Keratinocyte (primary cell): ENCODE measurements at regions not wholly inside any gene's neighbourhood (a gene's known extent, or its start where the extent isn't known, plus 50 kb on each side); places are given as distances from the start of the nearest gene placed in this dataset.

Experiments used
- DNase-seq: peaks from one replicate; pipeline ENCODE4 v3.0.0-alpha.2; 2011; ENCODE audit warnings: low read depth, missing footprints, low spot score
- FAIRE-seq: peaks from 2 replicates; lab custom pipeline; 2011; peaks lifted over from hg19 to GRCh38; lab: Jason Lieb, UNC
- H2AFZ ChIP-seq: 2 replicates; pipeline ENCODE4 v1.6.0; 2012; ENCODE audit warnings: low read length, control low read depth, inconsistent platforms; ENCODE audit not compliant: control insufficient read depth
- H3K27ac ChIP-seq: 2 replicates; pipeline ENCODE4 v1.5.1; 2011; ENCODE audit warnings: low read length; ENCODE audit not compliant: control insufficient read depth, insufficient read depth
- H3K27me3 ChIP-seq: 3 replicates; pipeline ENCODE4 v1.6.0; 2011; ENCODE audit warnings: low read length; ENCODE audit not compliant: control insufficient read depth, insufficient read depth; ENCODE audit errors: extremely low read depth
- H3K36me3 ChIP-seq, 2 experiments: 2 replicates in 1 of 2; 3 replicates in 1 of 2; pipeline ENCODE4 v1.5.1; 2011; ENCODE audit warnings: low read length in 2 of 2, mild to moderate bottlenecking in 1 of 2; ENCODE audit not compliant: control insufficient read depth in 2 of 2, insufficient read depth in 2 of 2; ENCODE audit errors: extremely low read depth in 1 of 2
- H3K4me1 ChIP-seq: 3 replicates; pipeline ENCODE4 v1.5.1; 2011; ENCODE audit warnings: low read length; ENCODE audit not compliant: control insufficient read depth, insufficient read depth; ENCODE audit errors: extremely low read depth
- H3K4me2 ChIP-seq: 3 replicates; pipeline ENCODE4 v1.6.0; 2011; ENCODE audit warnings: low read depth, low read length; ENCODE audit not compliant: control insufficient read depth, insufficient read depth; ENCODE audit errors: extremely low read depth
- H3K4me3 ChIP-seq, 3 experiments: fragments of 200-600 bp in 1 of 3; sonication (generic) in 1 of 3; 2 replicates in 2 of 3; 3 replicates in 1 of 3; pipeline ENCODE4 v1.5.1; 2011 to 2016; ENCODE audit warnings: low read length in 3 of 3, mild to moderate bottlenecking in 3 of 3, control low read depth in 2 of 3, inconsistent platforms in 1 of 3, low read depth in 1 of 3, mixed read lengths in 1 of 3, mixed run types in 1 of 3, moderate library complexity in 1 of 3; ENCODE audit not compliant: control insufficient read depth in 2 of 3, insufficient read depth in 2 of 3; ENCODE audit errors: extremely low read depth in 1 of 3
- H3K79me2 ChIP-seq: 2 replicates; pipeline ENCODE4 v1.6.0; 2012; ENCODE audit warnings: low read length; ENCODE audit not compliant: control insufficient read depth, insufficient read depth
- H3K9ac ChIP-seq: 3 replicates; pipeline ENCODE4 v1.6.0; 2011; ENCODE audit warnings: low read length; ENCODE audit not compliant: control insufficient read depth, insufficient read depth; ENCODE audit errors: extremely low read depth
- H3K9me1 ChIP-seq: 3 replicates; pipeline ENCODE4 v1.6.0; 2011; ENCODE audit warnings: low read length; ENCODE audit not compliant: control insufficient read depth, insufficient read depth; ENCODE audit errors: extremely low read depth
- H3K9me3 ChIP-seq: 2 replicates; pipeline ENCODE4 v1.5.1; 2012; ENCODE audit warnings: low read depth, low read length; ENCODE audit not compliant: control insufficient read depth
- H4K20me1 ChIP-seq: 3 replicates; pipeline ENCODE4 v1.6.0; 2011; ENCODE audit warnings: low read length; ENCODE audit not compliant: control insufficient read depth, insufficient read depth; ENCODE audit errors: extremely low read depth
- EZH2 ChIP-seq: IDR thresholded peaks from one replicate; pipeline ENCODE4 v1.6.1; 2012; ENCODE audit warnings: inconsistent platforms, mild to moderate bottlenecking, low read length, moderate library complexity
- dilution Hi-C: fragments of 300-500 bp; cut with MboI; formaldehyde crosslinking; loops from one replicate; pipeline ENCODE4 v1.7.0; 2020; ENCODE audit warnings: low sequenced_read_pairs; ENCODE audit not compliant: extremely low pct_ligation_motif_present
- TF ChIP-seq, protein P1 (sequence below), 3 experiments: IDR thresholded peaks in 1 of 3; conservative IDR thresholded peaks in 1 of 3; optimal IDR thresholded peaks in 1 of 3; 2 replicates in 2 of 3; 3 replicates in 1 of 3; pipeline versions ENCODE3 to v1.5.1; 2011; ENCODE audit warnings: low read length in 3 of 3, mild to moderate bottlenecking in 3 of 3, moderate library complexity in 2 of 3, control low read depth in 1 of 3, inconsistent platforms in 1 of 3; ENCODE audit not compliant: insufficient read depth in 2 of 3; ENCODE audit errors: extremely low read depth in 1 of 3

DNA sequence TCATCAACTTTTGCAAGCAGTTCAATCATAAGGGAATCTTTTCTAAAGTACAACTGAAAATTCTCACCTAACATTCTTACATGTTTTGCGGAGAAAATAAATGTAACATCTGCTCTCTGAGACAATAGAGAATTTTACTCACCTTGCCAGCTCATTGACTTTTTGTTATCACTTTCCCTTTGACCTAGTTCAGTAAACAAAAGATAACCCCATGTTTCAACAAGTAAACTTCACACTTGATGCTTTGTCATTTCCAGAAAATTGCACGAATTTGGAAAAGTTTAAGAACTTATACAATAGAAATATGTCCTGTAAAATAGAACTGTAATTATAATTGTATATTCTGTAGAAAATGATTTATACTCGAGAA is 1110.0 kb upstream of the ACVR2A start:
- Histone ChIP-seq H3K36me3 (no peaks in the 10 kb centered on the region), H3K9me3 (no peaks in the 10 kb centered on the region), H3K4me3 (no peak overlapping the region), H2AFZ (no peak overlapping the region), H4K20me1 (no peaks in the 10 kb centered on the region), H3K27ac (no peak overlapping the region), H3K9me1 (no peaks in the 10 kb centered on the region), H3K4me2 (peak overlapping the region; percentile 62), H3K79me2 (no peaks in the 10 kb centered on the region), H3K4me1 (peaks cover 5% of the 10 kb centered on the region), H3K27me3 (no peaks in the 10 kb centered on the region), H3K9ac (no peak overlapping the region)
- no peak for DNase-seq
- no peak for FAIRE-seq
- dilution Hi-C loops = no loop called here
- TF ChIP-seq EZH2 = no peak
- TF ChIP-seq, protein P1, sequence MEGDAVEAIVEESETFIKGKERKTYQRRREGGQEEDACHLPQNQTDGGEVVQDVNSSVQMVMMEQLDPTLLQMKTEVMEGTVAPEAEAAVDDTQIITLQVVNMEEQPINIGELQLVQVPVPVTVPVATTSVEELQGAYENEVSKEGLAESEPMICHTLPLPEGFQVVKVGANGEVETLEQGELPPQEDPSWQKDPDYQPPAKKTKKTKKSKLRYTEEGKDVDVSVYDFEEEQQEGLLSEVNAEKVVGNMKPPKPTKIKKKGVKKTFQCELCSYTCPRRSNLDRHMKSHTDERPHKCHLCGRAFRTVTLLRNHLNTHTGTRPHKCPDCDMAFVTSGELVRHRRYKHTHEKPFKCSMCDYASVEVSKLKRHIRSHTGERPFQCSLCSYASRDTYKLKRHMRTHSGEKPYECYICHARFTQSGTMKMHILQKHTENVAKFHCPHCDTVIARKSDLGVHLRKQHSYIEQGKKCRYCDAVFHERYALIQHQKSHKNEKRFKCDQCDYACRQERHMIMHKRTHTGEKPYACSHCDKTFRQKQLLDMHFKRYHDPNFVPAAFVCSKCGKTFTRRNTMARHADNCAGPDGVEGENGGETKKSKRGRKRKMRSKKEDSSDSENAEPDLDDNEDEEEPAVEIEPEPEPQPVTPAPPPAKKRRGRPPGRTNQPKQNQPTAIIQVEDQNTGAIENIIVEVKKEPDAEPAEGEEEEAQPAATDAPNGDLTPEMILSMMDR (optimal IDR thresholded peaks at IDR 0.05 in 1 of 3, IDR thresholded peaks at IDR 0.05 in 1 of 3, conservative IDR thresholded peaks at IDR 0.05 in 1 of 3; ENCODE audit: extremely low read depth in 1 of 3, insufficient read depth in 2 of 3, low read length in 3 of 3) = no peak

DNA sequence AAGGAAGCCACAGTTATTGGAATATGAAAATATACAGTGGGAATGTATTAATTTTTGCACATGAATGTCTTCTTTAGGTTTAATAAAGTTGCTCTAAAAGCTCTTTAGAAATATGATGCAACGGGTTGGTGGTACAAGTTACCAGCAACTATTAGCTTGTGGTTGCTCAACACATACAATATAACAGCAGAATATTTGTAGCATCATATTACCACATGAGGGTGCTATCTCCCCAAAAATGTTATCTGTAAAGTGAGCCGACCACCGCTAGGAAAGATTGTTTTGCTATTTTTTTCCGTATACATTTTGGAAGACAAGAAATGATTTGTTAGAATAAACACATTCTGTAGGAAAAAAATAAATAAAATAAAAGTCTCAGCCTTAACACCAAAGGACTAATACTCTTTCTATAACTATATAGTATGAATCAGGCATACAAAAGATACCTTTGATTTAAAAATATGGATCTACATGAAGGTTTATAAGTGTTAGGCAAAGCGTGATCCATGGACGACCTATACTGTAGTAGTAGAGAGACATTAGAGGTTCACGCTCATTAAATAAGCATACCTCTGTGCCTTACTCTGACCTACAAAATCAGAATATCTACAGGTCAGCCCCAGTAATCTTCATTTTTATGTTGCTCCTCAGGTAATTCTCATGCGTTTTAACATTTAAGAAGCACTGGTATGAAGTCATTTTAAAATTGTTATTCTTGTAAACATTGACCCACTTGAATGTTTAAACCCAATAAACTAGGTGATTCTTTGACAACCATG is 1110.6 kb upstream of the ACVR2A start:
- Histone ChIP-seq H3K27ac (no peak overlapping the region), H3K27me3 (no peaks in the 10 kb centered on the region), H3K9me3 (no peaks in the 10 kb centered on the region), H3K9ac (no peak overlapping the region), H3K79me2 (no peaks in the 10 kb centered on the region), H3K4me3 (peak overlapping the region in 1 of 3 experiments; percentile 35), H3K9me1 (no peaks in the 10 kb centered on the region), H3K4me2 (peak overlapping the region; percentile 62), H2AFZ (peak overlapping the region; percentile 58), H4K20me1 (no peaks in the 10 kb centered on the region), H3K36me3 (no peaks in the 10 kb centered on the region), H3K4me1 (peaks cover 5% of the 10 kb centered on the region)
- DNase-seq = no peak
- FAIRE-seq = peak; percentile 68
- TF ChIP-seq EZH2 = no peak
- TF ChIP-seq, protein P1 (optimal IDR thresholded peaks at IDR 0.05 in 1 of 3, IDR thresholded peaks at IDR 0.05 in 1 of 3, conservative IDR thresholded peaks at IDR 0.05 in 1 of 3; ENCODE audit: extremely low read depth in 1 of 3, insufficient read depth in 2 of 3, low read length in 3 of 3) = peak; percentile 16 to 57 (median 50)
- dilution Hi-C loops = no loop called here
